Erythroblast (primary cell): ENCODE measurements at regions not wholly inside any gene's neighbourhood (a gene's known extent, or its start where the extent isn't known, plus 50 kb on each side); places are given as distances from the start of the nearest gene placed in this dataset.

Experiments
- GATA1 ChIP-seq: IDR thresholded peaks from 2 replicates; pipeline ENCODE4 v1.6.1; 2011; ENCODE audit warnings: low read depth, mild to moderate bottlenecking, control low read depth, low read length, moderate library complexity
- POLR2A ChIP-seq: IDR thresholded peaks from 2 replicates; pipeline ENCODE4 v1.6.1; 2011; ENCODE audit warnings: mild to moderate bottlenecking, low read length

GRCh38 chr13:59301174-59301567 is 862.6 kb downstream of the DIAPH3 start:
- TF ChIP-seq POLR2A (no peak), GATA1 (no peak)
